ENCODE measurements at regions not wholly inside any gene's neighbourhood (a gene's known extent, or its start where the extent isn't known, plus 50 kb on each side); places are given as distances from the start of the nearest gene placed in this dataset.

DNA sequence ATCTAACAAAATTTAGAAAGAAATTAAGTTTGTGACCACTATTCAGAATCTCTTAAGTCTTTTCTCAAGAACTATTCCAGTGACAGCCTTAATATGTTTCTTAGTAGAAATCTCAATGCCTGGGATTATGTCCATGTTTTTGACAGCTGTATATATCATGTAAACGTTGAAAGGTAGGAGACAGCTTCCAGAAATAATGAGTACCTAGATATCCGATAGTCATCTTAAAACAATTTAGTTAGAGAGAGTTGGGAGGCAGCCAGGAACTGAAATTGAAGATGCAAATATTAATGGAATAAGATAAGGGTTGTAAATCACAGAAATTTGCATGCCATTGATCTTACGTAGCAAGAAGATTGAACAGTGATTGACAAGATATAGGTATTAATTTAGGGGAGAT, 955.2 kb downstream of the JRKL start:
- Mint-ChIP-seq H3K9me3 (no peaks in the 10 kb centered on the region), H3K4me1 (peaks cover 10% of the 10 kb centered on the region; the same call in 2 of the 3 replicates), H3K27ac (no peak overlapping the region), H3K27me3 (ENCODE audit: insufficient read depth, low read depth, poor library complexity) (peaks cover 2% of the 10 kb centered on the region), H3K36me3 (ENCODE audit: low read depth) (no peaks in the 10 kb centered on the region), H3K4me3 (no peak overlapping the region)
- TF ChIP-seq ZNF462 (CRISPR knock-in tag; IDR thresholded peaks at IDR 0.05) (no peak), JUNB (IDR thresholded peaks at IDR 0.05; ENCODE audit: unreplicated experiment) (no peak), ZNF331 (CRISPR knock-in tag; IDR thresholded peaks at IDR 0.05; ENCODE audit: low read depth) (no peak), STAT1 (IDR thresholded peaks at IDR 0.05; ENCODE audit: unreplicated experiment) (no peak)
- TF ChIP-seq, protein P1, sequence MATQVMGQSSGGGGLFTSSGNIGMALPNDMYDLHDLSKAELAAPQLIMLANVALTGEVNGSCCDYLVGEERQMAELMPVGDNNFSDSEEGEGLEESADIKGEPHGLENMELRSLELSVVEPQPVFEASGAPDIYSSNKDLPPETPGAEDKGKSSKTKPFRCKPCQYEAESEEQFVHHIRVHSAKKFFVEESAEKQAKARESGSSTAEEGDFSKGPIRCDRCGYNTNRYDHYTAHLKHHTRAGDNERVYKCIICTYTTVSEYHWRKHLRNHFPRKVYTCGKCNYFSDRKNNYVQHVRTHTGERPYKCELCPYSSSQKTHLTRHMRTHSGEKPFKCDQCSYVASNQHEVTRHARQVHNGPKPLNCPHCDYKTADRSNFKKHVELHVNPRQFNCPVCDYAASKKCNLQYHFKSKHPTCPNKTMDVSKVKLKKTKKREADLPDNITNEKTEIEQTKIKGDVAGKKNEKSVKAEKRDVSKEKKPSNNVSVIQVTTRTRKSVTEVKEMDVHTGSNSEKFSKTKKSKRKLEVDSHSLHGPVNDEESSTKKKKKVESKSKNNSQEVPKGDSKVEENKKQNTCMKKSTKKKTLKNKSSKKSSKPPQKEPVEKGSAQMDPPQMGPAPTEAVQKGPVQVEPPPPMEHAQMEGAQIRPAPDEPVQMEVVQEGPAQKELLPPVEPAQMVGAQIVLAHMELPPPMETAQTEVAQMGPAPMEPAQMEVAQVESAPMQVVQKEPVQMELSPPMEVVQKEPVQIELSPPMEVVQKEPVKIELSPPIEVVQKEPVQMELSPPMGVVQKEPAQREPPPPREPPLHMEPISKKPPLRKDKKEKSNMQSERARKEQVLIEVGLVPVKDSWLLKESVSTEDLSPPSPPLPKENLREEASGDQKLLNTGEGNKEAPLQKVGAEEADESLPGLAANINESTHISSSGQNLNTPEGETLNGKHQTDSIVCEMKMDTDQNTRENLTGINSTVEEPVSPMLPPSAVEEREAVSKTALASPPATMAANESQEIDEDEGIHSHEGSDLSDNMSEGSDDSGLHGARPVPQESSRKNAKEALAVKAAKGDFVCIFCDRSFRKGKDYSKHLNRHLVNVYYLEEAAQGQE (IDR thresholded peaks at IDR 0.05; ENCODE audit: unreplicated experiment): no peak
- ATAC-seq (no peak), DNase-seq (ENCODE audit: low spot score) (no peak)
- H3F3A ChIP-seq (replicated peaks; ENCODE audit: low read depth): no peaks in the 10 kb centered on the region
- H3K79me2 ChIP-seq (replicated peaks; ENCODE audit: insufficient read depth): no peaks in the 10 kb centered on the region
- H3K4me3 ChIP-seq: no peak overlapping the region
- H2AFZ ChIP-seq: no peak overlapping the region
- no peak overlapping the region for H3K27ac ChIP-seq (ENCODE audit: low read depth)
- no peaks in the 10 kb centered on the region for H4K20me1 ChIP-seq (replicated peaks; ENCODE audit: insufficient read depth)
- H3K4me1 ChIP-seq (ENCODE audit: insufficient read depth): peaks cover 8% of the 10 kb centered on the region; the same call in 1 of the 2 replicates
- no peaks in the 10 kb centered on the region for H3K36me3 ChIP-seq (ENCODE audit: insufficient read depth)
- H3K27me3 ChIP-seq (ENCODE audit: insufficient read depth): no peaks in the 10 kb centered on the region
- no peak overlapping the region for H3K4me2 ChIP-seq
- no peaks in the 10 kb centered on the region for H3K9me2 ChIP-seq (ENCODE audit: insufficient read depth)

Measured in GM23338 (cell line).